Hematopoietic multipotent progenitor cell (in vitro differentiated cells): ENCODE measurements at regions not wholly inside any gene's neighbourhood (a gene's known extent, or its start where the extent isn't known, plus 50 kb on each side); places are given as distances from the start of the nearest gene placed in this dataset.

ENCODE experiments used
- DNase-seq, 3 donors: peaks; one replicate each; pipeline ENCODE4 v3.0.0-alpha.2; 2011 to 2015; ENCODE audit warnings: low read depth in 2 of 3, low spot score in 2 of 3

DNA sequence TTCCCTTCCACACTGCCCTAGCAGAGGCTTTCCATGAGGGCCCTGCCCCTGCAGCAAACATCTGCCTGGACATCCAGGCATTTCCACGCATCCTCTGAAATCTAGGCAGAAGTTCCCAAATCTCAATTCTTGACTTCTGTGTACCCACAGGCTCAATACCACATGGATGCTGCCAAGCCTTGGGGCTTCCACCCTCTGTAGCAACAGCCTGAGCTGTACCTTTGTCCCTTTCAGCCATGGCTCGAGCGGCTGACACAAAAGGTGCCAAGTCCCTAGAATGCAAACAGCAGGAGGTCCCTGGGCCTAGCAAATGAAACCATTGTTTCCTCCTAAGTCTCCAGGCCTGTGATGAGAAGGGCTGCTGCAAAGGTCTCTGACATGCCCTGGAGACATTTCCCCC, 744.5 kb upstream of the LINC00305 start:
- DNase-seq: no peak

DNA sequence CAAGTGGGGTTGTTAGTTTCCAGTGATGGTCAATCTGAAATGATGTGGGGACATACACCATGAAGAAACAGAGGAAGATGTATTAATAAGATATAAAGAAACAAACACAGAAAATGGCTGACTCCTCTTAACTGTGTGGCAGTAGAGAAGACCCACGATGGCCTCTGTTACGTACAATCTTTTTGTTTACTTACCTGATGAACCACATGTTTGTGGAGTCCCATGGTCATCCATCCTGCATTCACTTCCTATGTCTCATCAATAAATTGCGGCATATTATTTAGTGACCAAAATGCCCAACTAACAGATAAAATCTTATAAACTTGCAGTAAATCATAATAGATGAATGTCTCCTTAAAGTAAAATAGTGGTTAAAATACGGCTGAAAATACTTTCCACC, 740.1 kb upstream of the LINC00305 start:
- DNase-seq: no peak

DNA sequence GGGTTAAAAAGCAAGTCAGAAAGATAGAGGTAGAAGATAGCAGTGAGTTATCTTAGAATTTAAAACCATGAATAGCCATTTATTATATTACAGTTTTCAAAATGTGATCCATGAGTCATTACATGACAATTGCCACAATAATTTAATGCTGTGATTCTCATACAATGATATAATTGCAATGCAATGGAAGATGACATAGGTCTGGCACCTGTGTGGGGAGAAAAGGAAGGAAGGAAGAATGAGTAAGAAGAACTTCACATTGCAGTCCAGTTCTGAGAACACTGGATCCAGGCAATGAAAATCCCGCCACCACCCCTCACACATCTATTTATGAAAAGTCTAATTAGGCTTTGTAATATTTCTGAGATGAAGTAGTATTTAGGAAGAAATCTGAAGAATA, 738.1 kb upstream of the LINC00305 start:
- no peak for DNase-seq

DNA sequence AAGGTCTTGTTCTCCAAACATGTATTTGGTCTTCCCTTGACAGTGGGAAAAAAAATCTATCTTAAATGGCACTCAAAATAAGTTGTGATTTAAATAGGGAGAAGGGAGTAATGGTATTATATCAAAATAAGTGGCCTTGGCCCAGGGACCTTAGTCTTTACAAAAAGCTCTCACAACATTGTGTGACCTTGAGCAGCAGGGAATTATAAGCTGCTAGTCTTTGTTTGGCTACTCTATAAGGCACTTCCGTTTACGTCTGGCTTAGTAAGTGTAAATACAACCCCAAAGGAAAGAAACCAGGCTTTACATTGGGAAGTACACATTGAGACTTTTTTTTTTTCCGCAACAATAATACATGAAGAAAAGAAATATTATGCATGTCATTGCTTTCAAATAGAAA, 734.0 kb upstream of the LINC00305 start:
- DNase-seq: no peak

DNA sequence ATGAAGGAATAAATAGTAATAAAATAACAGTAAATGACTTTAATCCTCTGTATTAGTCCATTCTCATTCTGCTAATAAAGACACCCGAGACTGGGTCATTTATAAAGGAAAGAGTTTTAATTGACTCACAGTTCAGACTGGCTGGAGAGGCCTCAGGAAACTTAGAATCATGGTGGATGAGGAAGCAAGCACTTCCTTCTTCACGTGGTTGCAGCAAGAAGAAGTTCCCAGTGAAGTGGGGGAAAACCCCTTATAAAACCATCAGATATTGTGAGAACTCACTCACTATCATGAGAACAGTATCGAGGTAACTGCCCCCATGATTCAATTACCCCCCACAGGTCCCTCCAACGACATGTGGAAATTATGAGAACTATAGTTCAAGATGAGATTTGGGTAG, 727.9 kb upstream of the LINC00305 start:
- DNase-seq: no peak

DNA sequence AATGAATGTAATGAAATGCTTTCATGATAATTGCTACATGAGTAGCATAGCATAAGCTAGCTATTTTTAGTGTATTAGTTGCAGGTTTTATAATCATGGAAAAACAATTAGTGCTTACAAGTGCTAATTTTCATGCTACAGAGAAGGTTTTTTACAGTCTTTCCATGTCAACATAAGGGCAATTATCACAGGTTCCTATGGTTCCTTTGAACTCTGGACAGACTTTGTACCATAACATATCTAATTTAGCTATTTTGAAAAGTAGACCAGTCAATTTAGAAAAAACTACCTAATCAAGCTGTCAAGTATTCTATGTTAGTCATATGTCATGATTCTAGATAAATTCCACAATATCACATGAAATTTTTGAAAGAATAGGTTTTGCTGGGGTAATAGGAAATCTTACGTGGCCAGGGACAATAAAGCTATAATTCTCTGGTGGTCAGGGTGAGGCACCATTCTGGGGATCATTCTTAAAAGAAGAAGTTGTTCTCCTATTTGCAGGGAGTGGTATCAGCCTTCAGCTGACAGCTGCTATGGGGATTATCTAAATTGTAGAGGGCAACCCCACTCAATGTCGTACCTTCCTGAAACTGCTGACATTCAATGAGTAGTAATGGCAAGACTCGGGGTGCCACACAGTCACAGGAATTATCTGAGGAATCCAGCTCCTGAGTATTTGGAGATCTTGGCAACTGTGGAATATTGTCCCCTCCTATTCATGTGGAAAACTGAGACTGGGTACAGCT, 724.0 kb upstream of the LINC00305 start:
- no peak for DNase-seq

DNA sequence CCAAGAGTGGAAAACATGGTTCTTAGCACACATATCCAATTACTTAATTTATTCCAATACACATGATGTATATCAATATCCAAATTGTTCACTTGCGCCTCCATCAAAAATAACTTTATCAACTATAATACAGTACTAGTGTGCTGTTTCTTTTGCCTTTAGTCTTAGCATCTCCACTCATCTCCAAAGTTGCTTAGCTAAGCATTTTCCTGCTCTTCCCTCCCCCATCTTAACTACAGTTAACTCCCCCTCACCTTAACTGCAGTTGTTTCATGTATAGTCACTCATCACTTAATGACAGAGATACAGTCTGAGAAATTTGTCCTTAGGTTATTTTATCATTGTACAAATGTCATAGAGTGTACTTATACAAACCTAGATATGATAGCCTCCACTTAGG, 705.2 kb upstream of the LINC00305 start:
- DNase-seq: no peak

DNA sequence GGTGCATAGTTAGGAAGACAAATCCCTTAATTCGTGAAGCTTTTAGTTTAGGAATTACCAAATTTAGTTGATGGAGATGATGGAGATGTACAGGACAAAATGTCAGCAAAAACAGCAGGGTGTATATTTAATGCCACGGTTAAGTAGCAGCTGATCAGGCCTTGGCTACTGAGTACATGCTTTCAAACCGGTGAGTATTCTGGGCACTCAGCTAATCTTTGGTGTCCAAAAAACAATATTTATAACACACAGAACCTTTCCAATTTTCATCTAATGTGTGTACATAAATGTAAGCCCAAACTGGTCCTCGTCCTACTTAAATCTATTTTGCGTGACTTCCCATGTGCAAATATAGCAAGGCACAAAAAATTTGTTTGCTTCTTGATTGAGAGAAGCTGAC, 703.4 kb upstream of the LINC00305 start:
- DNase-seq: no peak

DNA sequence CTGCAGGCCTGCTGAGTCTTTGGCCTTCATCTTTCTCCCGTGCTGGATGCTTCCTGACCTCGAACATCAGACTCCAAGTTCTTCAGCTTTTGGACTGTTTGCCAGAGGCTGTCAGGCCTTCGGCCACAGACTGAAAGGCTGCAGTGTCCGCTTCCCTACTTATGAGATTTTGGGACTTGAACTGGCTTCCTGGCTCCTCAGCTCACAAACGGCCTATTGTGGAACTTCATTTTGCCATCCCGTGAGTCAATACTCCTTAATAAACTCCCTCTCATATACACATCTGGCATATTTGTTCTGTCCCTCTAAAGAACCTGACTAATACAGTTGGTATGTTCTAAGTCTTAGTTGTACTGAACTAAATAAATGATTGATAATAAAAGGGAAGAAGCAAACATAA, 702.8 kb upstream of the LINC00305 start:
- no peak for DNase-seq

DNA sequence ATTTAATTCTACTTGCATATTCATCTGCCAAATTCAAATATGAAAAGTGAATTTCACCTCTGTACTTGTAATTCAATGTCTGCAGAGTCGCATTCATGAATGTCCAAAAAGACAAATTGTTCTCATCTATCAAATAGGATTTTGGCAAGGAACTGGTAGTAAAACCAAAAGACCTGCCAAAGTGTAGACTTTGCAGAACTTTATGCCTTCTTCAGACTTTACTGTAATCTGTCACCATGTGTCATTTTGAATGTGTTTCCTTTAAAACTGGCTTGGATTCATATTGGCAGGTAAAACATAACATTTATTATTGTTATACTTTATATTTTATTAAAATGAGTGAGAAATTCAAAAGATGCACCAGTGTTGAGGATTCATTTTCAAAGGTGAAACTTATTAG, 701.9 kb upstream of the LINC00305 start:
- no peak for DNase-seq

DNA sequence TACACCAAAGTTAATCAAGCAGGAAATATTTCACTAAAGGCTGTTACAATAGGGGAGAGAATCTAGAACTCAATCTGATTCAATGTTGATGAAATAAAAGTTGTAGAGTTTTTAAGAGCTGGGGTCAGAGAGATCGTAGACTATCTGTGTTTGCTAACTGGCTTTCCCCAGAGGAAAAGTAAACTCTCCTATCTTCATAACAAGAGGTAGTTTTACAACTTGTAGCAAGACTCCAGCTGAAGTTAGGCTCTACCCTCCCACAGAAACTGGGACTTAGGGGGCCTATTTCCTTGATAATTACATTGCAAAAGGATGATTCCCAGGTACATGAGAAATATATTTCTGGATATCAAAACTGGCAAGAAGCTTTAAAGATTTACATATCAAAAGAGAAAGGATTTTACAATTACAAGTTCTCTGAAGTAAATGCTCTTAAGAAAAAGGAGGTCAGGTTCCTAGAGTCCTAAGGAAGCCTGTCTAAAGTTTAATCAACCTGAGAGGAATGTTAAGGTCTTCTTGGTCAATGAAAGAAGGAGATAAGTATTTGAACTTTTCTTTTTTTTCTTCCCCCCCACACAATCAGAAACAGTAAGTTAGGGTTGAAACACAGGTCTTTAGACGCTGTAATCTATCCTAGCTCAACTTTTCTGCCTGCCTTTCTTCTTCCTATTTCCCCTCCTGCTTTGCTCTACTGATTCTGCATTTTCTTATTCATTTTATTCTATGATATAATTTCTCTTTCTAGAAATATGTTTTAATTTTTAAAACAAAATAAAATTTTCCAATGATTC, 692.2 kb upstream of the LINC00305 start:
- DNase-seq: no peak

DNA sequence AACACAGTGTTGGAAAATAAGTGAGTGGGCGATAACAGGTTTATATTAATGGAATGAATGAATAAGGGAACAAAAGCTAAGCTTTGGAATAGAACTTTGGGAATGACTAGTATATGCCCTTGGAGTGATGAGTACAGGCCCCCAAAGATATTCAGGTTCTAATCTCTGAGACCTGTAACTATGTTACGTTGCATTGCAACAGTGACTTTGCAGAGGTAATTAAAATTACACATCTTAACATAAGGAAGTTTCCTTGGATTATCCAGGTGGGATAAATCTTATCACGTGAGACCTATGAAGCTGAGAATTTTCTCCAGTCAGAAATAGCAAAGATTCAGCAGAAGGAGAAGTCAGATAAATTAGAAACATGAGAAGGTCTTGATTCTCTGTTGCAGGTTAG, 661.5 kb upstream of the LINC00305 start:
- DNase-seq: no peak

DNA sequence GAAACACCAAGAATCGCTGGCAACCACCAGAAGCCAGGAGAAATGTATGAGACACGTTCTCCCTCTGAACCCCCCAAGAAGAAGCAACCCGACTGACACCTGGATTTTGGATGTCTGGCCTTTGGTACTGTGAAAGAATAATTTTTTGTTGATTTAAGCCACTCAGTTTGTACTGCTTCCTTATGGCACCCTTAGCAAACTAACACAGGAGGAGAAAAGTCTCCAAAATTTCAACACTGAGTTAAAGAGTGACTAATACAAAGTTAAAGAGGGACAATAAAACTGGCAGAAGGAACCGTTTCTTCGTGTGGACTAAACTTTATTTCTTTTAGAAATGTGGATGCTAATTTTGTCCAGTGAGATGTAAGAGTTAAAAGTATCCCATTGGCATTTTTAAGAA, 660.9 kb upstream of the LINC00305 start:
- no peak for DNase-seq

DNA sequence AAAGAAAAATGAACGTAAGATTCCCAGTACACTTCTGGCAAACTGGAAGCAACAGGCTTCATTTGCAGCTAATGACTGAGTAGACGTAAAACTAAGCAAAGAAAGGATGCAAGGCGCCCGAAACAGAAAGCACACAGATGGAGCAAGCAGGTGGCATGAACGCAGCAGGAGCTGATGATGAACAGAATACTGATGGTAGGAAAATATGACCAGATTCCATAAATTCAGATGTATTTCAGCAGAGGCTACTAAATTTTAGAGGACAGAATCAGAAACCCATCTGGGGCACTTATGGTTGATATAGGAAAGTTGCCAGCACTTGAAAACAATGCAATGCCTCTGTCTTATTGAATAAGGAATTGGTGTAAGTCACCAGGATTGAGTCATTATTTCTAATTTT, 658.7 kb upstream of the LINC00305 start:
- DNase-seq: no peak

DNA sequence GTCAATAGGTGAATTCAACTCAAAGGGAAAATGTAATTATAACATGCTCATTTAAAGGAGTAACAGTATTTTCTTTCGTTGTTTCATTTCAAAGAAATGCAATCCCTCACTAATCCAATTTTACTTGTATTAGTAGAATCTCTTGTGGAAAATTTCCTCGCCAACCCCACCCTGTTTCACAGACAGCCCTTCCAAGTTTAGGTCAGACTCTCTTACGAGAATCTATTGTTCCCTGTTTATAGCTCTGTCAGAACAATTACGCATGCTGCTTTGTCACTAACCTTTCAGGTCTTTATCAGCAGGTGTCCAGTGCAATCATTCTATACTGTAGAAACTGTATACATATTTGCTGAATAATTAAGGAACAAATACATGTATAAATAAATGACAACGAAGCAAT, 657.8 kb upstream of the LINC00305 start:
- no peak for DNase-seq

DNA sequence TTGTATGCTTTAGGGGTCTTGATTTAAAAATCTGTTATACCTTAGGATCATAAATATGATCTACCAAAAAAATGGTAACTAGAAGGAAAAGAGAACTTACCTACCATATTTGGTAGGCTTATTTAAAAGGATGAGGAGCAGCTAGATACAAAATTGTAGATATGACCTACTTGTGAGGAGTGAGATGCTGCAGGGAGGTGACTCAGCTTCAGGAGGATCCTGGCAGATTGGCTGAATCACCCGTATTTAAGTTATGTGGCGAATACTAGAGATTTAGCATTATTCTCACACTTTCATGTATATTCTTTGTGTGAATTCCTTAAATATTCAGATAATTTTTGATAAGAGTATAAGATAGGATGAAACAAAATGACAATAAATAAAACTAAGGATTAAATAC, 657.3 kb upstream of the LINC00305 start:
- DNase-seq: no peak

DNA sequence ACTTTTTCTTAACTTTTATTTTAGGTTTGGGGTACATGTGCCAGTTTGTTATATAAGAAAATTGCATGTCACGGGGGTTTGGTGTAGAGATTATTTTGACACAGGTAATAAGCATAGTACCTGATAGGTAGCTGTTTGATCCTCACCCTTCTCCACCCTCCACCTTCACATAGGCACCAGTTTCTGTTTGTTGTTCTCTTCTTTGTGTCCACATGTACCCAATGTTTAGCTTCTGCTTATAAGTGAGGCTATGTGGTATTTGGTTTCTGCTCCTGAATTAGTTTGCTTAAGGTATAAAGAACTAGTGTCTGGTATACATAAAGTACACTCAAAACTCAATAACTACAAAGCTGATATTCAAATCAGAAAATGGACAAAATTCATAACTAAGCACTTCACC, 654.6 kb upstream of the LINC00305 start:
- no peak for DNase-seq

DNA sequence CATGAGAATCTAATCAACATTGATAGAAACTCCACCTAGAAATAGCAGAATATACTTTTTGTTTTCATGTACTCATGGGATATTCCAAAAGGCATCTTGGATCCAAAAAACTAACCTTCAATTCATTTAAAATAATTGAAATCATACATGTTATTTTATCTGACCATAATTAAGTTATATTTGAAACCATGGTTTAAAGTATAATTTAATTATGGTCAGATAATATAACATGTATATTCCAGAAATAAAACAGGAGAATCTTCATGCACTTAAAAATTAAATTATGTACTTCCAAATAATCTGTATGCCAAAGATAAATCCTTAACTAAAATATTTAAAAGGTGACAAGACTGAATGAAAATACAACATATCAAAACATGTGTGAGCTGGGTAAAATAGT, 651.3 kb upstream of the LINC00305 start:
- no peak for DNase-seq

DNA sequence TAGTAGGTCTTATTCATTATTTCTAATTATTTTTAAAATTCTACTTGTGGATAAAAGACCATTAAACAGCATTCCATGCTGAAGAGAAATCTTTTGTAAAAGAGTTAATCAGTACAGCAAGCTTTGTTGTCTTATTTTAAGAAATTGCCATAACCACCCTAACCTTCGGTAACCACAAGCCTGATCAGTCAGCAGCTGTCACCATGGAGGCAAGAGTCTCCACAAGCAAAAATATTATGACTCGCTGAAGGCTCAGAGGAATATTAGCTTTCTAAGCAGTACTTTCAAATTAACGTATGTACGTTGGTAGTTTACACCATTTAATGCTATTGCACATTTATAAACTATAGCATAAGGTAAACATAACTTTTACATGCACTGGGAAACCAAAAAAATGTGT, 650.5 kb upstream of the LINC00305 start:
- no peak for DNase-seq

DNA sequence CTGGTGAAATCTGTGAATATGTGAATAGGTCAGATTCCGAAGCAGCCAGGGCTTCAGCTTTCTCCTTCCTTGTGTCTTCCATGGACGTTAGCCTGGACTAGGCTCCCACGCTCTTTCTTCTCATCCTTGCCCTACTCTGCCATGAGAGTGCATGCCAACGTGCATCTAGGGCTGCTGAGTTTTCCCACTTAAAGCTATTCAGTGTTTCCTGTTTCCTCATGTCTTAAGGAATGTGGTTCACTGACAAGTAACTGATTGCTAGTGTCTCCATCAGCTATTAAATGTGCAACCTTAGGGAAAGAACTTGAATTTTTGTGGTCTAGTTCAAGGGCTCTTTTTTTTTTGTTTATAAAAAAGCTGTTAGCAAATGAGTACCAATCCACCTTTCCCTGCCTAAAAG, 642.3 kb upstream of the LINC00305 start:
- no peak for DNase-seq

DNA sequence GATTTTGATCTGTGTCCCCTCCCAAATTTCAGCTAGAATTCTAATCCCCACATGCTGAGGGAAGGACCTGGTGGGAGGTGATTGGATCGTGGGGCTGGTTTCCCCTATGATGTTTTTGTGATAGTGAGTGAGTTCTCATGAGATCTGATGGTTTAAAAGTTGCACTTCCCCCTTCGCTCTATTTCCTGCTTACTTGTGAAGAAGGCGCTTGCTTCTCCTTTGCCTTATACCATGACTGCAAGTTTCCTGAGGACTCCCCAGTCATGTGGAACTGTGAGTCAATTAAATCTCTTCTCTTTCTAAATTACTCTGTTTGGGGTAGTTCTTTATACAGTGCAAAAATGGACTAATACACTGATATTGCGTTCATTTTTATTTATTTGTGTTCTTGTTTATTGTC, 636.8 kb upstream of the LINC00305 start:
- no peak for DNase-seq

DNA sequence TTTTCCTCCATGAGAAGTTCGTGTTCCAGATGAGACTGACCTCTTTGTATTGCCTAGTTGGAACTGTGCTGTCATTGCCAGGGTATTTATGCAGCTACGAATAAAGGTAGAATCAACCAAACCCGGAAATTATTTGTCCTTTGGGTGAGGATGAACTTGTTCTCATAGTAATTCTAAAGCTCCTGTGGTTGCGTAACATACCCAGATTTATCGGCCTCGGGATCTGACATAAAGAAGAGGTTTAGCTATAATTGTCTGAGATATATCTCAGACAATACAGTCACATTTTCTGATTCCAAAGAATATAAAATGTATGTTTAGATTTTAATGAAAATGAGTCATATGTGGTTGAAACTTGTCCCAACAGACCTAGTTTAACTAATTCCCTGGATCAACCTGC, 628.7 kb upstream of the LINC00305 start:
- no peak for DNase-seq

DNA sequence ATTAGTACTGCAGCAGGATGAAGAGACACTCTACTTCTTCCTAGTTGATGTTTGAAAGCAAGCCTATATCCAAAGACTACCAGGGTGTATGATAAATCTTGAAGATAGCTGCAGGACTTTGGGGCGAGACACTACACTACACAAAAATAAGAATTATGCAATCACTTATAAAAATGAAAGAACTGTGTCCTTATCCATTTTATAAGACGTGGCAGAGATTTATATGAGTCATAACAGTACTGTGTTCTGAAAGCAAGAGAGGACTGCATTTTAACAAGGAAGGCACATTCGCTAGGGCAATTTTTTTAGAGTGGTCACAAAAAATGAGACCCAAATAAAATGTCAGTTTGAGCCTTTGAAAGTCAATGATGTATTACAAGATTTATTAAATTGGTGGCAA, 617.0 kb upstream of the LINC00305 start:
- DNase-seq: no peak
